IMR-90 (cell line): ENCODE measurements at regions not wholly inside any gene's neighbourhood (a gene's known extent, or its start where the extent isn't known, plus 50 kb on each side); places are given as distances from the start of the nearest gene placed in this dataset.

Experiments used
- ATAC-seq: fragments of 200-7000 bp; cut with Tn5 transposase; 2 replicates; pipeline ENCODE4 v1.9.1; 2020; ENCODE audit warnings: low read depth, mild to moderate bottlenecking, moderate library complexity
- BruUV-seq: library from RNA; stranded (reverse); fragments of 400-500 nt; replicated peaks from 2 replicates; lab custom pipeline; 2021; lab: Mats Ljungman, UMichigan
- CTCF ChIA-PET: fragments of 300-600 bp; formaldehyde crosslinking; extraction: SDS; loops from one replicate; lab custom pipeline; 2021; ENCODE audit warnings: antibody characterized with exemption; lab: Yijun Ruan, JAX
- POLR2A ChIA-PET: fragments of 300-600 bp; sonication (Branson Sonifier 250); formaldehyde crosslinking; loops from one replicate; lab custom pipeline; 2022; ENCODE audit warnings: antibody characterized with exemption; ENCODE audit not compliant: unreplicated experiment; lab: Charles Lee
- DNase-seq: peaks from one replicate; pipeline ENCODE4 v3.0.0; 2013
- H2AFZ ChIP-seq: replicated peaks from 2 replicates; pipeline ENCODE3; 2013; ENCODE audit warnings: low read length, mild to moderate bottlenecking; ENCODE audit not compliant: poor library complexity
- H2AK5ac ChIP-seq: 2 replicates; pipeline ENCODE4 v1.6.1; 2013; ENCODE audit warnings: low read depth, low read length, inconsistent platforms
- H2AK9ac ChIP-seq: replicated peaks from 2 replicates; pipeline ENCODE3; 2013; ENCODE audit warnings: mild to moderate bottlenecking, low read depth, low read length, moderate library complexity; ENCODE audit not compliant: poor library complexity
- H2BK120ac ChIP-seq: 2 replicates; pipeline ENCODE4 v1.6.1; 2013; ENCODE audit warnings: low read depth, low read length, inconsistent platforms
- H2BK15ac ChIP-seq: 3 replicates; pipeline ENCODE4 v1.6.1; 2013; ENCODE audit warnings: low read depth, low read length, inconsistent platforms
- H2BK20ac ChIP-seq: 2 replicates; pipeline ENCODE4 v1.6.1; 2013; ENCODE audit warnings: low read depth, mild to moderate bottlenecking, inconsistent platforms, low read length, moderate library complexity
- H2BK5ac ChIP-seq: 2 replicates; pipeline ENCODE4 v1.6.1; 2013; ENCODE audit warnings: mild to moderate bottlenecking, low read depth, low read length, inconsistent platforms; ENCODE audit not compliant: poor library complexity, severe bottlenecking
- H3K14ac ChIP-seq: replicated peaks from 2 replicates; pipeline ENCODE4 v1.6.1; 2013; ENCODE audit warnings: low read depth, low read length, inconsistent platforms
- H3K18ac ChIP-seq: 2 replicates; pipeline ENCODE4 v1.6.1; 2013; ENCODE audit warnings: low read depth, low read length, control low read depth
- H3K23ac ChIP-seq: 2 replicates; pipeline ENCODE4 v1.6.1; 2013; ENCODE audit warnings: low read depth, low read length, inconsistent platforms
- H3K27ac ChIP-seq: 2 replicates; pipeline ENCODE4 v1.5.1; 2013; ENCODE audit warnings: mild to moderate bottlenecking, control low read depth, low read length; ENCODE audit not compliant: insufficient read depth
- H3K27me3 ChIP-seq: 2 replicates; pipeline ENCODE4 v1.6.1; 2013; ENCODE audit warnings: low read length; ENCODE audit not compliant: control insufficient read depth, insufficient read depth
- H3K36me3 ChIP-seq: 2 replicates; pipeline ENCODE4 v1.6.1; 2013; ENCODE audit warnings: low read length, mixed read lengths; ENCODE audit not compliant: control insufficient read depth, insufficient read depth
- H3K4ac ChIP-seq: 2 replicates; pipeline ENCODE4 v1.6.1; 2013; ENCODE audit warnings: low read depth, low read length, inconsistent platforms
- H3K4me1 ChIP-seq: 2 replicates; pipeline ENCODE4 v1.6.1; 2013; ENCODE audit warnings: low read length, mixed read lengths; ENCODE audit not compliant: control insufficient read depth, insufficient read depth
- H3K4me2 ChIP-seq: 2 replicates; pipeline ENCODE4 v1.6.1; 2013; ENCODE audit warnings: low read depth, mild to moderate bottlenecking, control low read depth, low read length, moderate library complexity
- H3K4me3 ChIP-seq: 2 replicates; pipeline ENCODE4 v1.5.1; 2013; ENCODE audit warnings: low read depth, mild to moderate bottlenecking, control low read depth, low read length, moderate library complexity; ENCODE audit not compliant: insufficient read depth
- H3K56ac ChIP-seq: 2 replicates; pipeline ENCODE4 v1.6.1; 2013; ENCODE audit warnings: low read length, inconsistent platforms; ENCODE audit not compliant: insufficient read depth; ENCODE audit errors: extremely low read depth
- H3K79me1 ChIP-seq, 2 experiments: 2 replicates each; pipeline ENCODE4 v1.6.1; 2013; ENCODE audit warnings: low read length in 2 of 2, inconsistent platforms in 1 of 2, low read depth in 1 of 2
- H3K9ac ChIP-seq: 2 replicates; pipeline ENCODE4 v1.6.1; 2013; ENCODE audit warnings: low read depth, low read length, control low read depth
- H3K9me1 ChIP-seq: 2 replicates; pipeline ENCODE4 v1.6.1; 2013; ENCODE audit warnings: low read length, inconsistent platforms; ENCODE audit not compliant: insufficient read depth
- H3K9me3 ChIP-seq: 2 replicates; pipeline ENCODE4 v1.6.1; 2013; ENCODE audit warnings: low read length; ENCODE audit not compliant: control insufficient read depth, insufficient read depth
- H4K20me1 ChIP-seq: 2 replicates; pipeline ENCODE4 v1.6.1; 2013; ENCODE audit warnings: low read length, inconsistent platforms; ENCODE audit not compliant: insufficient read depth
- H4K5ac ChIP-seq: 2 replicates; pipeline ENCODE4 v1.6.1; 2013; ENCODE audit warnings: mild to moderate bottlenecking, low read depth, low read length, control low read depth
- H4K8ac ChIP-seq, 2 experiments: 2 replicates each; pipeline ENCODE4 v1.6.1; 2013; ENCODE audit warnings: low read depth in 2 of 2, low read length in 2 of 2, control low read depth in 1 of 2, inconsistent platforms in 1 of 2
- H4K91ac ChIP-seq: 2 replicates; pipeline ENCODE4 v1.6.1; 2013; ENCODE audit warnings: low read depth, low read length, inconsistent platforms; ENCODE audit not compliant: insufficient read depth
- BHLHE40 ChIP-seq: fragments of 150-350 bp; IDR thresholded peaks from 2 replicates; pipeline ENCODE4 v1.6.1; 2016; ENCODE audit warnings: mild to moderate bottlenecking, low read depth, low read length
- CEBPB ChIP-seq: IDR thresholded peaks from 2 replicates; pipeline ENCODE4 v1.6.1; 2012; ENCODE audit warnings: low read depth, low read length, improper control_type of control experiment
- CHD1 ChIP-seq: IDR thresholded peaks from 2 replicates; pipeline ENCODE4 v1.6.1; 2012; ENCODE audit warnings: low read depth, low read length, improper control_type of control experiment
- CTCF ChIP-seq: conservative IDR thresholded peaks from 2 replicates; pipeline ENCODE4 v1.5.1; 2012; ENCODE audit warnings: mild to moderate bottlenecking, low read depth, low read length, improper control_type of control experiment
- ELK1 ChIP-seq: fragments of 150-350 bp; IDR thresholded peaks from 2 replicates; pipeline ENCODE4 v1.6.1; 2016; ENCODE audit warnings: low read depth, mild to moderate bottlenecking, low read length, moderate library complexity, borderline replicate concordance
- FOS ChIP-seq: fragments of 150-350 bp; IDR thresholded peaks from 2 replicates; pipeline ENCODE4 v1.6.1; 2016; ENCODE audit warnings: low read depth, low read length
- MAFK ChIP-seq: IDR thresholded peaks from 2 replicates; pipeline ENCODE4 v1.6.1; 2012; ENCODE audit warnings: low read depth, low read length, improper control_type of control experiment
- NFE2L2 ChIP-seq: fragments of 150-350 bp; IDR thresholded peaks from 2 replicates; pipeline ENCODE4 v1.6.1; 2016; ENCODE audit warnings: low read depth, mild to moderate bottlenecking, low read length
- POLR2A ChIP-seq: IDR thresholded peaks from 2 replicates; pipeline ENCODE4 v1.6.1; 2012; ENCODE audit warnings: mild to moderate bottlenecking, low read depth, low read length
- RAD21 ChIP-seq: IDR thresholded peaks from 2 replicates; pipeline ENCODE4 v1.6.1; 2012; ENCODE audit warnings: low read length, improper control_type of control experiment
- RCOR1 ChIP-seq: IDR thresholded peaks from 2 replicates; pipeline ENCODE4 v1.6.1; 2012; ENCODE audit warnings: mild to moderate bottlenecking, low read length, improper control_type of control experiment; ENCODE audit not compliant: insufficient replicate concordance
- RFX5 ChIP-seq: IDR thresholded peaks from 2 replicates; pipeline ENCODE4 v1.8.0; 2012; ENCODE audit warnings: low read depth, mild to moderate bottlenecking, low read length, moderate library complexity
- SMC3 ChIP-seq: fragments of 150-350 bp; IDR thresholded peaks from 2 replicates; pipeline ENCODE4 v1.6.1; 2016; ENCODE audit warnings: low read depth, mild to moderate bottlenecking, antibody characterized with exemption, low read length, moderate library complexity
- WGBS, 2 experiments: methylation state at CpG; one replicate each; pipeline versions ENCODE4 v1.1.5 to v1.1.7; 2013; ENCODE audit warnings: missing lambda C conversion rate in 2 of 2; ENCODE audit not compliant: insufficient read length in 1 of 2; ENCODE audit errors: extremely low coverage in 2 of 2; 5-methylcytosine and 5-hydroxymethylcytosine counted together
- dilution Hi-C: fragments of 300-500 bp; cut with HindIII; formaldehyde crosslinking; loops from one replicate; pipeline ENCODE4 v1.14.3; 2018; ENCODE audit warnings: low sequenced_read_pairs; ENCODE audit not compliant: unreplicated experiment
- in situ Hi-C: fragments of 300-500 bp; cut with MboI; formaldehyde crosslinking; loops from 3 replicates; pipeline ENCODE4 v1.14.3; 2019; ENCODE audit warnings: low sequenced_read_pairs, inconsistent platforms, mixed read lengths
- intact Hi-C: fragments of 100-400 bp; cut with micrococcal nuclease; formaldehyde crosslinking; loops from 2 replicates; pipeline ENCODE4 v1.10.0; 2022

- Histone ChIP-seq H4K20me1 (no peaks in the 10 kb centered on the region), H2BK120ac (no peak overlapping the region), H3K4me1 (no peaks in the 10 kb centered on the region), H3K27ac (no peak overlapping the region), H3K23ac (no peak overlapping the region), H3K27me3 (no peaks in the 10 kb centered on the region), H4K91ac (no peak overlapping the region), H3K56ac (no peak overlapping the region), H2BK15ac (no peak overlapping the region), H3K79me1 (no peaks in the 10 kb centered on the region), H3K9me1 (no peaks in the 10 kb centered on the region), H3K9ac (no peak overlapping the region), H2BK5ac (no peak overlapping the region), H3K14ac (no peak overlapping the region), H3K4ac (no peak overlapping the region), H4K8ac (no peak overlapping the region), H3K4me3 (no peak overlapping the region), H4K5ac (no peak overlapping the region), H3K36me3 (no peaks in the 10 kb centered on the region), H2BK20ac (no peak overlapping the region), H3K4me2 (no peak overlapping the region), H3K18ac (no peak overlapping the region), H2AFZ (no peak overlapping the region), H2AK5ac (no peak overlapping the region), H2AK9ac (no peak overlapping the region), H3K9me3 (peaks cover 29% of the 10 kb centered on the region)
- intact Hi-C loops: no loop called here
- in situ Hi-C loops: no loop called here
- BruUV-seq: no TSS peak
- 89% methylated on average over 11 of the region's 21 CpGs; no CpG with 5 or more reads in 1 of the 2 experiments for WGBS, 2 experiments
- dilution Hi-C loops: no loop called here
- no peak for DNase-seq
- no peak for ATAC-seq
- ChIA-PET CTCF (no interaction called here), POLR2A (no interaction called here)
- TF ChIP-seq CHD1 (no peak), ELK1 (no peak), CTCF (no peak), BHLHE40 (no peak), RAD21 (no peak), POLR2A (no peak), RCOR1 (no peak), CEBPB (no peak), SMC3 (no peak), FOS (no peak), RFX5 (no peak), NFE2L2 (no peak), MAFK (no peak)
These were observed 321.9 kb upstream of the IRX4 start for GRCh38 chr5:2204366-2205184.
